SK-N-SH (cell line): ENCODE measurements at regions not wholly inside any gene's neighbourhood (a gene's known extent, or its start where the extent isn't known, plus 50 kb on each side); places are given as distances from the start of the nearest gene placed in this dataset.

Experiments
- EZH2phosphoT487 ChIP-seq: fragments of 200-600 bp; sonication (generic); IDR thresholded peaks from 2 replicates; pipeline ENCODE4 v1.6.1; 2017; ENCODE audit warnings: low read depth, mixed run types, mild to moderate bottlenecking, antibody characterized with exemption, moderate library complexity, borderline replicate concordance
- FOXM1 ChIP-seq: IDR thresholded peaks from 2 replicates; pipeline ENCODE4 v1.4.0; 2012; ENCODE audit warnings: low read depth, mild to moderate bottlenecking
- NRF1 ChIP-seq: IDR thresholded peaks from 2 replicates; pipeline ENCODE4 v1.6.1; 2012; ENCODE audit warnings: low read depth, mild to moderate bottlenecking, low read length
- RFX5 ChIP-seq: IDR thresholded peaks from 2 replicates; pipeline ENCODE4 v1.6.1; 2012; ENCODE audit warnings: mild to moderate bottlenecking, improper control_type of control experiment, low read length
- RXRA ChIP-seq: IDR thresholded peaks from 2 replicates; pipeline ENCODE4 v1.4.0; 2012; ENCODE audit warnings: low read depth, mild to moderate bottlenecking, borderline replicate concordance
- SIN3A ChIP-seq: IDR thresholded peaks from 2 replicates; pipeline ENCODE4 v1.6.1; 2012; ENCODE audit warnings: low read depth, mild to moderate bottlenecking, low read length, moderate library complexity, borderline replicate concordance
- SMC3 ChIP-seq: IDR thresholded peaks from 2 replicates; pipeline ENCODE4 v1.6.1; 2012; ENCODE audit warnings: low read depth, low read length, improper control_type of control experiment
- TCF12 ChIP-seq: IDR thresholded peaks from 2 replicates; pipeline ENCODE4 v1.4.0; 2012
- TF ChIP-seq, protein P1 (sequence below): fragments of 200-600 bp; sonication (generic); IDR thresholded peaks from 2 replicates; pipeline ENCODE4 v1.6.1; 2017; ENCODE audit warnings: antibody characterized with exemption, mild to moderate bottlenecking, moderate library complexity

DNA sequence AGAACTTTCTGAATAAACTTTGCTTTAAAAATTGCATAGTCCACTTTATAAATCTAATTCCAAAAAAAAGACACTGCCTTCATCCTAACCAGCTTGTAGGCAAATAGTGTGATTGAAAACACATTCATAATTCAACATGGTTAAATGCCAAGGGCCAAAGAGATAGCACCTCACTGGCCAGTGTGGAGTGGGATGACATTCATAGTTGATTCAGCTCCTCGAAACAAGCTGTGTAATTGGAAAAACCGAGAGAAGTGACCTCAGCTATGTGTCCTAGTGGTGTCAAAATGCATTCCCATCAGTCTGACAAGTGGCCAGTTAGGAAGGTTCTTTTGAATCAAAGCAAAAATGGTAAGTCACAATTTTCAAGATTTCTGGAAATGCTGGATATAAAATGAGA is 1068.5 kb upstream of the CELF4 start:
- TF ChIP-seq RFX5 (no peak), SMC3 (no peak), RXRA (no peak), TCF12 (no peak), FOXM1 (no peak), SIN3A (no peak), EZH2phosphoT487 (no peak), NRF1 (no peak)
- TF ChIP-seq, protein P1, sequence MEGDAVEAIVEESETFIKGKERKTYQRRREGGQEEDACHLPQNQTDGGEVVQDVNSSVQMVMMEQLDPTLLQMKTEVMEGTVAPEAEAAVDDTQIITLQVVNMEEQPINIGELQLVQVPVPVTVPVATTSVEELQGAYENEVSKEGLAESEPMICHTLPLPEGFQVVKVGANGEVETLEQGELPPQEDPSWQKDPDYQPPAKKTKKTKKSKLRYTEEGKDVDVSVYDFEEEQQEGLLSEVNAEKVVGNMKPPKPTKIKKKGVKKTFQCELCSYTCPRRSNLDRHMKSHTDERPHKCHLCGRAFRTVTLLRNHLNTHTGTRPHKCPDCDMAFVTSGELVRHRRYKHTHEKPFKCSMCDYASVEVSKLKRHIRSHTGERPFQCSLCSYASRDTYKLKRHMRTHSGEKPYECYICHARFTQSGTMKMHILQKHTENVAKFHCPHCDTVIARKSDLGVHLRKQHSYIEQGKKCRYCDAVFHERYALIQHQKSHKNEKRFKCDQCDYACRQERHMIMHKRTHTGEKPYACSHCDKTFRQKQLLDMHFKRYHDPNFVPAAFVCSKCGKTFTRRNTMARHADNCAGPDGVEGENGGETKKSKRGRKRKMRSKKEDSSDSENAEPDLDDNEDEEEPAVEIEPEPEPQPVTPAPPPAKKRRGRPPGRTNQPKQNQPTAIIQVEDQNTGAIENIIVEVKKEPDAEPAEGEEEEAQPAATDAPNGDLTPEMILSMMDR: no peak
